Fibroblast of the aortic adventitia (primary cell): ENCODE measurements at regions not wholly inside any gene's neighbourhood (a gene's known extent, or its start where the extent isn't known, plus 50 kb on each side); places are given as distances from the start of the nearest gene placed in this dataset. TPM values are rescaled to one million over a fixed set of nuclear protein-coding genes. Genes with fewer than 3 reads are reported as not detected.

Experiments
- small RNA-seq: library from RNA; depleted of rRNA; stranded (forward); fragments of <200 nt; gene quantifications from one replicate; pipeline ENCODE3, GENCODE V24; 2012

Small RNA genes in the stretch of these regions (small RNA-seq; reads per million reads assigned to genes)
- gene AC009229.3: not detected
- not detected for gene RNU6-951P
